Cardiac muscle cell (in vitro differentiated cells and primary cell): ENCODE measurements at regions not wholly inside any gene's neighbourhood (a gene's known extent, or its start where the extent isn't known, plus 50 kb on each side); places are given as distances from the start of the nearest gene placed in this dataset.

Source experiments
- DNase-seq, 2 donors: peaks; one replicate each; pipeline versions ENCODE4 v3.0.0 to v3.0.0-alpha.2; 2010 to 2017; ENCODE audit warnings: low read depth in 1 of 2, low spot score in 1 of 2
- H3K27ac ChIP-seq: fragments of 200-600 bp; sonication (generic); 2 replicates; pipeline ENCODE4 v1.5.1; 2016
- H3K27me3 ChIP-seq: fragments of 200-600 bp; sonication (generic); 2 replicates; pipeline ENCODE4 v1.6.0; 2016; ENCODE audit warnings: control low read depth
- H3K36me3 ChIP-seq: fragments of 200-600 bp; sonication (generic); 2 replicates; pipeline ENCODE4 v1.5.1; 2016; ENCODE audit warnings: control low read depth
- H3K4me1 ChIP-seq: fragments of 200-600 bp; sonication (generic); 2 replicates; pipeline ENCODE4 v1.8.1; 2017; ENCODE audit warnings: low read depth, mild to moderate bottlenecking, mixed run types
- H3K4me3 ChIP-seq: fragments of 200-600 bp; sonication (generic); 2 replicates; pipeline ENCODE4 v1.5.1; 2016; ENCODE audit warnings: mild to moderate bottlenecking
- H3K9me3 ChIP-seq: fragments of 200-600 bp; sonication (generic); 2 replicates; pipeline ENCODE4 v1.5.1; 2017; ENCODE audit warnings: low read depth, mild to moderate bottlenecking, control low read depth
- TF ChIP-seq, protein P1 (sequence below): IDR thresholded peaks from 2 replicates; pipeline ENCODE4 v1.5.1; 2012; ENCODE audit warnings: low read depth, mild to moderate bottlenecking, low read length

DNA sequence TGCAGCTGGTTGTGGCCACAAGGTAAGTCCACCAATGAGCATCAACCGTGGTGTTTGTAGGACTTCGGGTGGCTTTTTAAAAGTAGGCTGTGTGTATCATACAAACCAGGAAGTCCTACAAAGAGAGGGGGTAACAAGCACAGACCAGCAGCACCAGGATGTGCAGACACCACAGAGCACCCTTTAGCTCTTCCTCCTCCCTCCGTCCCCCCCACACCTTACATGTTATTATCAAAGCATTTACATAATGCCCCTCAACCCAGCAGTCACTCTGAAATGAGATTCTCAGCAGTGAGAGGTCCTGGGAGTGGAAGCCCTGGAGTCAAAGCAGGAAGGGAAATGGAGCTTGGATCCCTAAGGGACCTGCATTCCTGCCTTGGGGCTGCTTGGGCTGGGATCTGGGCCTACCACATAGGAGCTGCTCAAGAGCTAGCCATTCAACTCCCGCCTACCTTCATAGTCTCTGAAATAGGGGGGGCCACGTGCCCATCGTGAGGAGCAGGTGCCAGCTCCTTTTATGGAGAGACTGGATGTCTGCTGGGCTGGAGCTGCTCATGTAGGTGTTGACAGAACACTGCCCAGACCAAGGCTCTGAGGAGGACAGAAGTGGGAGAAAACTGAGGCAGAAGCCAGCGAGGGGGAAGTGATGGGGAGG, 90.6 kb downstream of the PSMB1 start:
- Histone ChIP-seq H3K36me3 (no peaks in the 10 kb centered on the region), H3K27me3 (no peaks in the 10 kb centered on the region), H3K9me3 (no peaks in the 10 kb centered on the region), H3K4me1 (peaks cover 32% of the 10 kb centered on the region), H3K27ac (peak overlapping the region; percentile 96), H3K4me3 (no peak overlapping the region)
- peak in 1 of 2 donors; percentile 92 for DNase-seq
- TF ChIP-seq, protein P1, sequence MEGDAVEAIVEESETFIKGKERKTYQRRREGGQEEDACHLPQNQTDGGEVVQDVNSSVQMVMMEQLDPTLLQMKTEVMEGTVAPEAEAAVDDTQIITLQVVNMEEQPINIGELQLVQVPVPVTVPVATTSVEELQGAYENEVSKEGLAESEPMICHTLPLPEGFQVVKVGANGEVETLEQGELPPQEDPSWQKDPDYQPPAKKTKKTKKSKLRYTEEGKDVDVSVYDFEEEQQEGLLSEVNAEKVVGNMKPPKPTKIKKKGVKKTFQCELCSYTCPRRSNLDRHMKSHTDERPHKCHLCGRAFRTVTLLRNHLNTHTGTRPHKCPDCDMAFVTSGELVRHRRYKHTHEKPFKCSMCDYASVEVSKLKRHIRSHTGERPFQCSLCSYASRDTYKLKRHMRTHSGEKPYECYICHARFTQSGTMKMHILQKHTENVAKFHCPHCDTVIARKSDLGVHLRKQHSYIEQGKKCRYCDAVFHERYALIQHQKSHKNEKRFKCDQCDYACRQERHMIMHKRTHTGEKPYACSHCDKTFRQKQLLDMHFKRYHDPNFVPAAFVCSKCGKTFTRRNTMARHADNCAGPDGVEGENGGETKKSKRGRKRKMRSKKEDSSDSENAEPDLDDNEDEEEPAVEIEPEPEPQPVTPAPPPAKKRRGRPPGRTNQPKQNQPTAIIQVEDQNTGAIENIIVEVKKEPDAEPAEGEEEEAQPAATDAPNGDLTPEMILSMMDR, result no peak

- TF ChIP-seq, protein P1, result no peak
- Histone ChIP-seq H3K27me3 (no peaks in the 10 kb centered on the region), H3K9me3 (no peaks in the 10 kb centered on the region), H3K4me3 (no peak overlapping the region), H3K4me1 (peaks cover 38% of the 10 kb centered on the region), H3K36me3 (no peaks in the 10 kb centered on the region), H3K27ac (peak overlapping the region; percentile 96)
- no peak for DNase-seq
Observed at GRCh38 chr6:170461556-170462365, 91.3 kb downstream of the PSMB1 start.

DNA sequence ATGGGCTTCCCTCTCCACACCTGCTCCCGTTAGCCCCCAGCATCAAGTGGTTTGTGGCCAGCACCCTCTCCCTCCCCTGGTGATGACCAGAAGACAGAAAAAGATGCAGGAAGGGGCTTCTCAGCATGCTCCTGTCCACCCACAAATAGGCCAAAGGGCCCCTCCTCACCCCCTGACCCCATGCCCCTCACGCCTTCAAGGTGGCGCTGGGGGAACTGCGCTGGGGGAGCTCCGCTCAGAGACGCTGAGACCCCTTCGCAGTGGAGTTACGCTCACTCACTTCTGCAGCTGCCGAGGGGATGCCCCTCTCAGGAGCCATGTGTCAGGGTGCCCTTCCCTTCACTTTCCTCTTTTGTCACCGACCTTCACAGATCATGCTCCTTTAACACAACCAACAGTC, 92.0 kb downstream of the PSMB1 start:
- Histone ChIP-seq H3K27me3 (no peaks in the 10 kb centered on the region), H3K4me1 (peaks cover 38% of the 10 kb centered on the region), H3K36me3 (no peaks in the 10 kb centered on the region), H3K27ac (no peak overlapping the region), H3K9me3 (no peaks in the 10 kb centered on the region), H3K4me3 (no peak overlapping the region)
- TF ChIP-seq, protein P1, result no peak
- no peak for DNase-seq

- TF ChIP-seq, protein P1, result no peak
- H3K9me3 ChIP-seq, result no peaks in the 10 kb centered on the region
- no peak for DNase-seq
- no peaks in the 10 kb centered on the region for H3K36me3 ChIP-seq
- peaks cover 38% of the 10 kb centered on the region for H3K4me1 ChIP-seq
- H3K27ac ChIP-seq, result no peak overlapping the region
- H3K27me3 ChIP-seq, result no peaks in the 10 kb centered on the region
- no peak overlapping the region for H3K4me3 ChIP-seq
Observed at GRCh38 chr6:170460641-170461040, 92.5 kb downstream of the PSMB1 start.

GRCh38 chr6:170459451-170459850, 93.7 kb downstream of the PSMB1 start:
- Histone ChIP-seq H3K4me1 (peaks cover 32% of the 10 kb centered on the region), H3K9me3 (no peaks in the 10 kb centered on the region), H3K36me3 (no peaks in the 10 kb centered on the region), H3K4me3 (no peak overlapping the region), H3K27ac (no peak overlapping the region), H3K27me3 (no peaks in the 10 kb centered on the region)
- TF ChIP-seq, protein P1, result no peak
- DNase-seq, result peak in 1 of 2 donors; percentile 58
